H9 (cell line): ENCODE measurements at regions not wholly inside any gene's neighbourhood (a gene's known extent, or its start where the extent isn't known, plus 50 kb on each side); places are given as distances from the start of the nearest gene placed in this dataset.

Source experiments
- DNase-seq: peaks from one replicate; pipeline ENCODE4 v3.0.0-alpha.2; 2017
- H2AFZ ChIP-seq: one replicate; pipeline ENCODE4 v1.6.1; 2013; ENCODE audit warnings: mild to moderate bottlenecking, low read length, control low read depth, moderate library complexity
- H2AK5ac ChIP-seq: 2 replicates; pipeline ENCODE4 v1.6.1; 2013; ENCODE audit warnings: low read length, control low read depth, mixed read lengths; ENCODE audit not compliant: insufficient read length
- H2BK120ac ChIP-seq: one replicate; pipeline ENCODE4 v1.6.1; 2013; ENCODE audit warnings: low read depth, mild to moderate bottlenecking, low read length, control low read depth, inconsistent platforms; ENCODE audit not compliant: poor library complexity, severe bottlenecking
- H2BK12ac ChIP-seq: 2 replicates; pipeline ENCODE4 v1.6.1; 2013; ENCODE audit warnings: low read length, control low read depth, mixed read lengths, low read depth; ENCODE audit not compliant: insufficient read length
- H2BK15ac ChIP-seq: 2 replicates; pipeline ENCODE4 v1.6.1; 2013; ENCODE audit warnings: low read depth, low read length, control low read depth
- H2BK20ac ChIP-seq: one replicate; pipeline ENCODE4 v1.6.1; 2013; ENCODE audit warnings: low read depth, mild to moderate bottlenecking, low read length, control low read depth, inconsistent platforms; ENCODE audit not compliant: poor library complexity, severe bottlenecking
- H2BK5ac ChIP-seq: 2 replicates; pipeline ENCODE4 v1.6.1; 2013; ENCODE audit warnings: low read length, control low read depth, mixed read lengths; ENCODE audit not compliant: insufficient read length
- H3K14ac ChIP-seq: 2 replicates; pipeline ENCODE4 v1.6.1; 2013; ENCODE audit warnings: low read length, control low read depth; ENCODE audit not compliant: insufficient read depth
- H3K18ac ChIP-seq: 2 replicates; pipeline ENCODE4 v1.6.1; 2013; ENCODE audit warnings: low read depth, mild to moderate bottlenecking, mixed read lengths, low read length, control low read depth; ENCODE audit not compliant: insufficient read length
- H3K23ac ChIP-seq: 2 replicates; pipeline ENCODE4 v1.6.1; 2013; ENCODE audit warnings: low read length, control low read depth, mixed read lengths, low read depth; ENCODE audit not compliant: insufficient read length
- H3K23me2 ChIP-seq: 2 replicates; pipeline ENCODE4 v1.6.1; 2013; ENCODE audit warnings: low read depth, mild to moderate bottlenecking, mixed read lengths, low read length, control low read depth; ENCODE audit not compliant: insufficient read length, poor library complexity, severe bottlenecking
- H3K27ac ChIP-seq: 2 replicates; pipeline ENCODE4 v1.5.1; 2013; ENCODE audit warnings: low read length, control low read depth, mixed read lengths, low read depth; ENCODE audit not compliant: insufficient read length
- H3K27me3 ChIP-seq: 2 replicates; pipeline ENCODE4 v1.6.1; 2013; ENCODE audit warnings: low read length, control low read depth, inconsistent platforms; ENCODE audit not compliant: insufficient read depth
- H3K4ac ChIP-seq: 2 replicates; pipeline ENCODE4 v1.6.1; 2013; ENCODE audit warnings: low read depth, mild to moderate bottlenecking, control low read depth, inconsistent platforms, low read length, moderate library complexity
- H3K4me1 ChIP-seq: 2 replicates; pipeline ENCODE4 v1.6.1; 2013; ENCODE audit warnings: low read length, control low read depth, inconsistent platforms; ENCODE audit not compliant: insufficient read depth
- H3K4me2 ChIP-seq: 2 replicates; pipeline ENCODE4 v1.6.1; 2013; ENCODE audit warnings: low read length, control low read depth, mixed read lengths; ENCODE audit not compliant: insufficient read length, insufficient read depth
- H3K56ac ChIP-seq: 2 replicates; pipeline ENCODE4 v1.6.1; 2013; ENCODE audit warnings: low read depth, mild to moderate bottlenecking, mixed read lengths, low read length, control low read depth; ENCODE audit not compliant: insufficient read length
- H3K79me1 ChIP-seq: 2 replicates; pipeline ENCODE4 v1.6.1; 2013; ENCODE audit warnings: low read depth, mild to moderate bottlenecking, moderate library complexity, low read length, control low read depth, inconsistent platforms; ENCODE audit not compliant: insufficient read depth, poor library complexity, severe bottlenecking
- H3K79me2 ChIP-seq: 2 replicates; pipeline ENCODE4 v1.6.1; 2013; ENCODE audit warnings: low read length, control low read depth, inconsistent platforms; ENCODE audit not compliant: insufficient read depth
- H3K9ac ChIP-seq: 2 replicates; pipeline ENCODE4 v1.6.1; 2013; ENCODE audit warnings: low read length, control low read depth, mixed read lengths; ENCODE audit not compliant: insufficient read length; ENCODE audit errors: extremely low read depth
- H3K9me3 ChIP-seq: one replicate; pipeline ENCODE4 v1.6.1; 2013; ENCODE audit warnings: low read depth, low read length, inconsistent platforms; ENCODE audit not compliant: control insufficient read depth
- H3T11ph ChIP-seq: one replicate; pipeline ENCODE4 v1.6.1; 2013; ENCODE audit warnings: mild to moderate bottlenecking, low read length, control low read depth, inconsistent platforms
- H4K20me1 ChIP-seq: one replicate; pipeline ENCODE4 v1.6.1; 2013; ENCODE audit not compliant: control insufficient read depth, insufficient read length, insufficient read depth
- H4K5ac ChIP-seq: 2 replicates; pipeline ENCODE4 v1.6.1; 2013; ENCODE audit warnings: low read depth, mild to moderate bottlenecking, mixed read lengths, low read length, control low read depth; ENCODE audit not compliant: insufficient read length
- H4K8ac ChIP-seq: replicated peaks from 2 replicates; pipeline ENCODE4 v1.6.1; 2013; ENCODE audit warnings: low read length, control low read depth, mixed read lengths, low read depth; ENCODE audit not compliant: insufficient read length
- H4K91ac ChIP-seq: 2 replicates; pipeline ENCODE4 v1.6.1; 2013; ENCODE audit warnings: low read depth, mild to moderate bottlenecking, moderate library complexity, mixed read lengths, low read length, control low read depth; ENCODE audit not compliant: insufficient read length
- H3K27ac Mint-ChIP-seq, 3 experiments: 2 replicates in 2 of 3; 3 replicates in 1 of 3; pipeline ENCODE4 v1.8.0; 2020 to 2021; ENCODE audit warnings: mixed read lengths in 3 of 3, mild to moderate bottlenecking in 1 of 3, moderate library complexity in 1 of 3
- H3K27me3 Mint-ChIP-seq: 2 replicates; pipeline ENCODE4 v1.8.0; 2021; ENCODE audit warnings: low read depth, mild to moderate bottlenecking, moderate library complexity, mixed read lengths
- H3K36me3 Mint-ChIP-seq, 3 experiments: 2 replicates in 2 of 3; 3 replicates in 1 of 3; pipeline ENCODE4 v1.8.0; 2020 to 2021; ENCODE audit warnings: low read depth in 3 of 3, mixed read lengths in 3 of 3; ENCODE audit not compliant: insufficient read depth in 1 of 3
- H3K4me1 Mint-ChIP-seq, 2 experiments: 2 replicates each; pipeline ENCODE4 v1.8.0; 2020; ENCODE audit warnings: mixed read lengths in 2 of 2
- H3K4me3 Mint-ChIP-seq, 2 experiments: 2 replicates in 1 of 2; 3 replicates in 1 of 2; pipeline ENCODE4 v1.8.0; 2020 to 2021; ENCODE audit warnings: mild to moderate bottlenecking in 2 of 2, mixed read lengths in 2 of 2, moderate library complexity in 1 of 2
- H3K9me3 Mint-ChIP-seq, 2 experiments: 2 replicates in 1 of 2; 3 replicates in 1 of 2; pipeline ENCODE4 v1.8.0; 2020; ENCODE audit warnings: mild to moderate bottlenecking in 2 of 2, mixed read lengths in 2 of 2, moderate library complexity in 1 of 2
- WGBS: extraction: QIAGEN DNeasy Blood & Tissue Kit; methylation state at CpG from one replicate; pipeline ENCODE4 v1.1.7; 2013; ENCODE audit warnings: missing lambda C conversion rate, low lambda C conversion rate, mixed read lengths; ENCODE audit not compliant: insufficient read length; ENCODE audit errors: extremely low coverage; 5-methylcytosine and 5-hydroxymethylcytosine counted together
- TF ChIP-seq, protein P1 (sequence below): fragments of 200-600 bp; sonication (generic); conservative IDR thresholded peaks from 3 replicates; pipeline ENCODE4 v1.8.0; 2021; ENCODE audit warnings: antibody characterized with exemption, mild to moderate bottlenecking

DNA sequence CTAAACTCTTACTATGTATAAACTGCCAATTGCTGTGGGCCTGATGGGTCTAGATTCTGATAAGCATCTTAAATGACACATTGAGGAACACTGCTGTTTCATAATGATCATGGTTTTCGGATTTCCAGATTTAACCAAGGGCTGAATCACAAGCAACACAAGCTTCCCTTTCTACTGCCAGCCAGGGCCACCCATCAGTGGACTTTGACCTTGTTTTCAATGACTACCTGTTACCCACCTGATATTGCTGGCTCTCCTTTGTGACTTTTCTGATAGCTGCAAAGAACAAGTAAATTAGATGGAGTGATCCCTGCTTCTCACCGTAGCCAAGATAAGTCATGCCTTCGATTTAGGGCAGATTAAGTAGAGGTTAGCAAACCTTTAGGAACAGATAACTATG is 259.0 kb downstream of the PAX3 start:
- no peaks in the 10 kb centered on the region for H3K79me2 ChIP-seq
- no peak overlapping the region for H2BK120ac ChIP-seq
- no peak overlapping the region for H3K27ac Mint-ChIP-seq
- no peak overlapping the region for H3K4me3 Mint-ChIP-seq
- H3K23me2 ChIP-seq = no peaks in the 10 kb centered on the region
- H3K4me1 Mint-ChIP-seq = peaks cover 7 to 10% of the 10 kb centered on the region in 2 experiments; a peak in 3 of 4 replicates
- no peak overlapping the region for H2AFZ ChIP-seq
- H3K27me3 Mint-ChIP-seq = peaks cover 39% of the 10 kb centered on the region
- no peaks in the 10 kb centered on the region for H3K4me1 ChIP-seq
- H3K4ac ChIP-seq = no peak overlapping the region
- TF ChIP-seq, protein P1, sequence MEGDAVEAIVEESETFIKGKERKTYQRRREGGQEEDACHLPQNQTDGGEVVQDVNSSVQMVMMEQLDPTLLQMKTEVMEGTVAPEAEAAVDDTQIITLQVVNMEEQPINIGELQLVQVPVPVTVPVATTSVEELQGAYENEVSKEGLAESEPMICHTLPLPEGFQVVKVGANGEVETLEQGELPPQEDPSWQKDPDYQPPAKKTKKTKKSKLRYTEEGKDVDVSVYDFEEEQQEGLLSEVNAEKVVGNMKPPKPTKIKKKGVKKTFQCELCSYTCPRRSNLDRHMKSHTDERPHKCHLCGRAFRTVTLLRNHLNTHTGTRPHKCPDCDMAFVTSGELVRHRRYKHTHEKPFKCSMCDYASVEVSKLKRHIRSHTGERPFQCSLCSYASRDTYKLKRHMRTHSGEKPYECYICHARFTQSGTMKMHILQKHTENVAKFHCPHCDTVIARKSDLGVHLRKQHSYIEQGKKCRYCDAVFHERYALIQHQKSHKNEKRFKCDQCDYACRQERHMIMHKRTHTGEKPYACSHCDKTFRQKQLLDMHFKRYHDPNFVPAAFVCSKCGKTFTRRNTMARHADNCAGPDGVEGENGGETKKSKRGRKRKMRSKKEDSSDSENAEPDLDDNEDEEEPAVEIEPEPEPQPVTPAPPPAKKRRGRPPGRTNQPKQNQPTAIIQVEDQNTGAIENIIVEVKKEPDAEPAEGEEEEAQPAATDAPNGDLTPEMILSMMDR = no peak
- H3K27me3 ChIP-seq = no peaks in the 10 kb centered on the region; the same call in 1 of the 2 replicates
- H3K36me3 Mint-ChIP-seq = no peaks in the 10 kb centered on the region
- H3K9me3 Mint-ChIP-seq = no peaks in the 10 kb centered on the region
- no peak overlapping the region for H3K56ac ChIP-seq
- H4K8ac ChIP-seq = no peak overlapping the region
- H3T11ph ChIP-seq = no peak overlapping the region
- H3K23ac ChIP-seq = no peak overlapping the region
- H3K9ac ChIP-seq = no peak overlapping the region
- H4K91ac ChIP-seq = no peak overlapping the region
- WGBS = no CpG with 5 or more reads among the region's 3 CpGs
- DNase-seq = no peak
- H3K4me2 ChIP-seq = no peak overlapping the region
- no peak overlapping the region for H2BK15ac ChIP-seq
- H3K18ac ChIP-seq = no peak overlapping the region
- no peak overlapping the region for H2BK5ac ChIP-seq
- H2BK20ac ChIP-seq = no peak overlapping the region
- no peak overlapping the region for H2AK5ac ChIP-seq
- H4K5ac ChIP-seq = no peak overlapping the region
- no peaks in the 10 kb centered on the region for H4K20me1 ChIP-seq
- H2BK12ac ChIP-seq = no peak overlapping the region
- no peak overlapping the region for H3K14ac ChIP-seq
- H3K27ac ChIP-seq = no peak overlapping the region
- no peaks in the 10 kb centered on the region for H3K9me3 ChIP-seq
- H3K79me1 ChIP-seq = no peaks in the 10 kb centered on the region
